ENCODE measurements at regions not wholly inside any gene's neighbourhood (a gene's known extent, or its start where the extent isn't known, plus 50 kb on each side); places are given as distances from the start of the nearest gene placed in this dataset.
A peak's percentile ranks its signal among the peaks of the same experiment; 100 is the strongest.

DNA sequence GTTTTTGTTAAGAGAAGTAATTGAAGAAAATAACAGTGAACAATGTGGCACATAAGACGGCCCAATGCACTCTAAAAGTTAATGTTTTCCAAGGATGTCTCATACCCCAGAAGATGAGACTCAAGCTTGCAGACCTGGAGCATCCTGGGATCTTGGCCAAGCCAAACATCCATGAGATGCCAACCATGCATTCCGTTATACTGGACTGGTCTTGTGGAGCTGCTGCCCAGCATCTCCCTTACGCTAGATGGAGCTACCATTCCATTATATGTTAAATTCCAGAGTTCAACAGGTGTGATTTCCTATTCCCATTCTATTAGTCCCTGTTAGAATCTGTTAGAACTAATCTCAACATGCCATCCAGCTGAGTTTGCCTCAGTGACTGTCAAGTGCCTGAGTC lies 181.8 kb downstream of the PDCD6IP start:
- TF ChIP-seq, protein P1, sequence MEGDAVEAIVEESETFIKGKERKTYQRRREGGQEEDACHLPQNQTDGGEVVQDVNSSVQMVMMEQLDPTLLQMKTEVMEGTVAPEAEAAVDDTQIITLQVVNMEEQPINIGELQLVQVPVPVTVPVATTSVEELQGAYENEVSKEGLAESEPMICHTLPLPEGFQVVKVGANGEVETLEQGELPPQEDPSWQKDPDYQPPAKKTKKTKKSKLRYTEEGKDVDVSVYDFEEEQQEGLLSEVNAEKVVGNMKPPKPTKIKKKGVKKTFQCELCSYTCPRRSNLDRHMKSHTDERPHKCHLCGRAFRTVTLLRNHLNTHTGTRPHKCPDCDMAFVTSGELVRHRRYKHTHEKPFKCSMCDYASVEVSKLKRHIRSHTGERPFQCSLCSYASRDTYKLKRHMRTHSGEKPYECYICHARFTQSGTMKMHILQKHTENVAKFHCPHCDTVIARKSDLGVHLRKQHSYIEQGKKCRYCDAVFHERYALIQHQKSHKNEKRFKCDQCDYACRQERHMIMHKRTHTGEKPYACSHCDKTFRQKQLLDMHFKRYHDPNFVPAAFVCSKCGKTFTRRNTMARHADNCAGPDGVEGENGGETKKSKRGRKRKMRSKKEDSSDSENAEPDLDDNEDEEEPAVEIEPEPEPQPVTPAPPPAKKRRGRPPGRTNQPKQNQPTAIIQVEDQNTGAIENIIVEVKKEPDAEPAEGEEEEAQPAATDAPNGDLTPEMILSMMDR (IDR thresholded peaks at IDR 0.05): peak in 4 of 6 experiments; percentile 16 to 60 (median 54)
- TF ChIP-seq POLR2A (IDR thresholded peaks at IDR 0.05): no peak

Data from Peyer's patch (tissue), 4 donors.